ENCODE measurements at regions not wholly inside any gene's neighbourhood (a gene's known extent, or its start where the extent isn't known, plus 50 kb on each side); places are given as distances from the start of the nearest gene placed in this dataset.

DNA sequence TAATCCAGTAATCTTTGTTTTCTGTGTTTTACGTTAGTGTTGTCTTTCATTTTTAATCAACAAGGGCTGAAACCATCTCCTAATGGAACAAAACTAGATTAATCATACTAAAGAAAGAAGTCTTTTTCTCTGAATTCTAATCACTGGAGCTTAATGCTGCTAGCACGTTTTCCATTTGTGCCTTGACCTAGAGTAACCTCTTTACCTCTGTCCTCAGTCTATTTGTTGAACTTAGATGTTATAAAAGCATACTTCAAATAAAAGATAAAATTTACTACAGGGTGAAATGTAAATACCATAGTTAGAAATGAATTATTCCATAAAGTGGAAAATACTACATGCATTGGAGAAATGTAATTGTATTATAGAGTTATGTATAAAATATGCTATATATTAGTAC is 207.1 kb downstream of the NKX6-1 start:
- TF ChIP-seq YBX1 (IDR thresholded peaks at IDR 0.05) (no peak), EP300 (IDR thresholded peaks at IDR 0.05; ENCODE audit: borderline replicate concordance in 1 of 2, control insufficient read depth in 1 of 2, low read depth in 2 of 2, low read length in 2 of 2) (no peak), JUNB (IDR thresholded peaks at IDR 0.05) (no peak), RCOR1 (conservative IDR thresholded peaks at IDR 0.05; ENCODE audit: low read depth, low read length) (no peak), USF2 (IDR thresholded peaks at IDR 0.05; ENCODE audit: borderline replicate concordance, low read depth, low read length) (no peak)
- TF ChIP-seq, protein P1, sequence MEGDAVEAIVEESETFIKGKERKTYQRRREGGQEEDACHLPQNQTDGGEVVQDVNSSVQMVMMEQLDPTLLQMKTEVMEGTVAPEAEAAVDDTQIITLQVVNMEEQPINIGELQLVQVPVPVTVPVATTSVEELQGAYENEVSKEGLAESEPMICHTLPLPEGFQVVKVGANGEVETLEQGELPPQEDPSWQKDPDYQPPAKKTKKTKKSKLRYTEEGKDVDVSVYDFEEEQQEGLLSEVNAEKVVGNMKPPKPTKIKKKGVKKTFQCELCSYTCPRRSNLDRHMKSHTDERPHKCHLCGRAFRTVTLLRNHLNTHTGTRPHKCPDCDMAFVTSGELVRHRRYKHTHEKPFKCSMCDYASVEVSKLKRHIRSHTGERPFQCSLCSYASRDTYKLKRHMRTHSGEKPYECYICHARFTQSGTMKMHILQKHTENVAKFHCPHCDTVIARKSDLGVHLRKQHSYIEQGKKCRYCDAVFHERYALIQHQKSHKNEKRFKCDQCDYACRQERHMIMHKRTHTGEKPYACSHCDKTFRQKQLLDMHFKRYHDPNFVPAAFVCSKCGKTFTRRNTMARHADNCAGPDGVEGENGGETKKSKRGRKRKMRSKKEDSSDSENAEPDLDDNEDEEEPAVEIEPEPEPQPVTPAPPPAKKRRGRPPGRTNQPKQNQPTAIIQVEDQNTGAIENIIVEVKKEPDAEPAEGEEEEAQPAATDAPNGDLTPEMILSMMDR (IDR thresholded peaks at IDR 0.05 in 2 of 3, conservative IDR thresholded peaks at IDR 0.05 in 1 of 3; ENCODE audit: control insufficient read depth in 2 of 3, extremely low read depth in 1 of 3, insufficient read depth in 1 of 3, low read depth in 3 of 3, low read length in 3 of 3), result no peak
